GM12874 (cell line): ENCODE measurements at regions not wholly inside any gene's neighbourhood (a gene's known extent, or its start where the extent isn't known, plus 50 kb on each side); places are given as distances from the start of the nearest gene placed in this dataset.

Experiments
- TF ChIP-seq, protein P1 (sequence below): IDR thresholded peaks from 2 replicates; pipeline ENCODE4 v1.5.1; 2011; ENCODE audit warnings: low read depth, mild to moderate bottlenecking, control low read depth, low read length, moderate library complexity; ENCODE audit not compliant: insufficient read depth

GRCh38 chr10:10132009-10132408 is 885.7 kb upstream of the CELF2 start:
- TF ChIP-seq, protein P1, sequence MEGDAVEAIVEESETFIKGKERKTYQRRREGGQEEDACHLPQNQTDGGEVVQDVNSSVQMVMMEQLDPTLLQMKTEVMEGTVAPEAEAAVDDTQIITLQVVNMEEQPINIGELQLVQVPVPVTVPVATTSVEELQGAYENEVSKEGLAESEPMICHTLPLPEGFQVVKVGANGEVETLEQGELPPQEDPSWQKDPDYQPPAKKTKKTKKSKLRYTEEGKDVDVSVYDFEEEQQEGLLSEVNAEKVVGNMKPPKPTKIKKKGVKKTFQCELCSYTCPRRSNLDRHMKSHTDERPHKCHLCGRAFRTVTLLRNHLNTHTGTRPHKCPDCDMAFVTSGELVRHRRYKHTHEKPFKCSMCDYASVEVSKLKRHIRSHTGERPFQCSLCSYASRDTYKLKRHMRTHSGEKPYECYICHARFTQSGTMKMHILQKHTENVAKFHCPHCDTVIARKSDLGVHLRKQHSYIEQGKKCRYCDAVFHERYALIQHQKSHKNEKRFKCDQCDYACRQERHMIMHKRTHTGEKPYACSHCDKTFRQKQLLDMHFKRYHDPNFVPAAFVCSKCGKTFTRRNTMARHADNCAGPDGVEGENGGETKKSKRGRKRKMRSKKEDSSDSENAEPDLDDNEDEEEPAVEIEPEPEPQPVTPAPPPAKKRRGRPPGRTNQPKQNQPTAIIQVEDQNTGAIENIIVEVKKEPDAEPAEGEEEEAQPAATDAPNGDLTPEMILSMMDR: no peak

- TF ChIP-seq, protein P1: no peak
These were observed 884.4 kb upstream of the CELF2 start for GRCh38 chr10:10133281-10133680.

DNA sequence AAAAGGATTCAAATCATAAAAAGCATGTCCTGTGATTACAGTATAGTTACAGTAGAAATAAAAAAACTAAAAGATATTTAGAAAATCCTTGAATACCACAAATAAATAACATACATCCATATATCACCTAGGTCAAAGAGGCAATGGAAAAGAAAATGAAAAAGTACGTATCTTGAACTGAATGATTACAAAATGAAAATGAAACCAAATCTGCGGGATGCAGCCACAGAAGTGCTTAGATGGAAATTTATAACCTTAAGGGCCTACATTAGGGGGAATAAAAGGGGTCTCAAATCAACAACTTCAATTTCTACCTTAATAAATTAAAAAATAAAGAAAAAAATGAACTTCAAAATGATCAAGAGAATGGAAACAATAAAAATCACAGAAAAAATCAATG is 879.0 kb upstream of the CELF2 start:
- TF ChIP-seq, protein P1: no peak

- TF ChIP-seq, protein P1: no peak
These were observed 875.8 kb upstream of the CELF2 start for GRCh38 chr10:10141782-10142382.

GRCh38 chr10:10146604-10147003 is 871.1 kb upstream of the CELF2 start:
- TF ChIP-seq, protein P1: no peak

DNA sequence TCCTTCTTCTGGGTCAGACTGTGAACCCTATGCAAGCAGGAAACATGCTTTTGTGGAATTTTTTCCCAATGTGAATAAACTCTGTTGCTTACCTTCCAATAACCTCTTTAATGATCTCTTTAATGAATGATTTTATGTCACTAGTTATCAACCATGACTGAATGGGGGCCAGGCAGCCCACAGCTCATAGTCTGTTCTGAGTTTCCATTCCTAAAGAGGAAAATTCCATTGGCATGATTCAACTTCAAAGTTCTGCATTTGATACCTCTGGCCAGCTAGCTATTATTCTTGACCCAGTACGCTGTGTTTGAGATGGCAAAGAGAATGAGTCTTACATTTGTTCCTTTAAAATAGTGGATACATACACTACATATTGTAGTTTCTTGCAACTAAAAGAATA is 867.8 kb upstream of the CELF2 start:
- TF ChIP-seq, protein P1: no peak

DNA sequence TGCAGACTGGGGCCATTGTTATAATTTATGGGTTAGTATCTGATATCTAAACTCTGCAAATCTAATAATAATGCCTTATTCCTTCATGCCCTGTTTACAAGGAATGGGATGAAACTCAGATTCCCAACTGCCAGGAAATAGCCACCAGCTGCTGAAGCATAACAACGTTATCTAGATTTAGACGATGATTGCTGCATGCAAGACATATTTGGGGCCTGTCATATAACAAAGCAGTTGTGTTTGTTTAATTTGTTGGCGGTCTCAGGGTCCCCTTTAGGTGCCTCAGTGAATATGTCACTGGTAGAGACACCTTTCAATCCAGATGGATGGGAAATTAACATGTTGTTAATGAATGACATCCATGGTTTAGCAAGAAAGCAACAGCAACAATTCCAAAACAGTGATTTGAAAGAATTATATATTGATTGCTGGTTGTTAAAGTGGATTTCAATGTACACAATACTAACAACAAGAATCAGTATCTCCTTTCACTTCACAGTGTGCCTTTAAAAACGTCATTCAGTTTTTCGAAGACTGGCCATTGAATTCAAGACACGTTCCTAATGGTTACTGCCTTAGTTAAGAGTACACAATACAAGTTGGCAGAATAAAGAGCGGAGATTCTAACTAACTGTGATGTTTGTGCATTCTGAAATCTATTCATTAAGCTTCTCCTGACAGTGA is 860.6 kb upstream of the CELF2 start:
- TF ChIP-seq, protein P1: no peak
